Stimulated activated effector memory CD8-positive, alpha-beta T cell treated with anti-CD3 and anti-CD28 coated beads, Interleukin-12 subunit alpha, Interleukin-12 subunit beta, amount 100 ng/mL, for 72 hours (primary cell): ENCODE measurements at regions not wholly inside any gene's neighbourhood (a gene's known extent, or its start where the extent isn't known, plus 50 kb on each side); places are given as distances from the start of the nearest gene placed in this dataset.

Source experiments
- ATAC-seq: fragments of 150-1000 bp; cut with Tn5 transposase; 2 replicates; pipeline ENCODE4 v1.10.0; 2021
- DNase-seq, 2 donors: peaks; one replicate each; pipeline ENCODE4 v3.0.0; 2021 to 2022; ENCODE audit warnings: low spot score in 2 of 2
- H3K27ac Mint-ChIP-seq: one replicate; pipeline ENCODE4 v1.8.0; 2022; ENCODE audit warnings: mild to moderate bottlenecking, mixed read lengths
- H3K36me3 Mint-ChIP-seq: one replicate; pipeline ENCODE4 v1.8.0; 2022; ENCODE audit warnings: mild to moderate bottlenecking, mixed read lengths
- H3K4me1 Mint-ChIP-seq: one replicate; pipeline ENCODE4 v1.8.0; 2022; ENCODE audit warnings: mixed read lengths
- H3K4me3 Mint-ChIP-seq: one replicate; pipeline ENCODE4 v1.8.0; 2022; ENCODE audit warnings: mild to moderate bottlenecking, mixed read lengths
- H3K9me3 Mint-ChIP-seq: one replicate; pipeline ENCODE4 v1.8.0; 2022; ENCODE audit warnings: mixed read lengths

- H3K27ac Mint-ChIP-seq, result no peak overlapping the region
- no peak for DNase-seq
- no peaks in the 10 kb centered on the region for H3K4me1 Mint-ChIP-seq
- no peak overlapping the region for H3K4me3 Mint-ChIP-seq
- peaks cover 6% of the 10 kb centered on the region for H3K9me3 Mint-ChIP-seq
- no peak for ATAC-seq
- no peaks in the 10 kb centered on the region for H3K36me3 Mint-ChIP-seq
Measured at GRCh38 chr12:115648463-115648862, 629.0 kb downstream of the MED13L start.

GRCh38 chr12:115646210-115646609, 631.3 kb downstream of the MED13L start:
- Mint-ChIP-seq H3K4me1 (no peaks in the 10 kb centered on the region), H3K9me3 (peaks cover 6% of the 10 kb centered on the region), H3K36me3 (no peaks in the 10 kb centered on the region), H3K27ac (no peak overlapping the region), H3K4me3 (no peak overlapping the region)
- DNase-seq (no peak), ATAC-seq (no peak)

- Mint-ChIP-seq H3K4me1 (no peaks in the 10 kb centered on the region), H3K4me3 (no peak overlapping the region), H3K36me3 (no peaks in the 10 kb centered on the region), H3K27ac (no peak overlapping the region), H3K9me3 (no peaks in the 10 kb centered on the region)
- ATAC-seq (no peak), DNase-seq (no peak)
Measured at GRCh38 chr12:115640929-115641328, 636.6 kb downstream of the MED13L start.

- no peak overlapping the region for H3K4me3 Mint-ChIP-seq
- no peaks in the 10 kb centered on the region for H3K4me1 Mint-ChIP-seq
- no peak for ATAC-seq
- no peak overlapping the region for H3K27ac Mint-ChIP-seq
- no peaks in the 10 kb centered on the region for H3K36me3 Mint-ChIP-seq
- no peak for DNase-seq
- H3K9me3 Mint-ChIP-seq, result peaks cover 4% of the 10 kb centered on the region
Measured at GRCh38 chr12:115639648-115640012, 637.9 kb downstream of the MED13L start.

- no peaks in the 10 kb centered on the region for H3K36me3 Mint-ChIP-seq
- ATAC-seq, result no peak
- peaks cover 4% of the 10 kb centered on the region for H3K9me3 Mint-ChIP-seq
- no peak overlapping the region for H3K4me3 Mint-ChIP-seq
- no peak overlapping the region for H3K27ac Mint-ChIP-seq
- no peaks in the 10 kb centered on the region for H3K4me1 Mint-ChIP-seq
- no peak for DNase-seq
Measured at GRCh38 chr12:115638733-115639647, 638.5 kb downstream of the MED13L start.

GRCh38 chr12:115636546-115636945, 640.9 kb downstream of the MED13L start:
- DNase-seq (no peak), ATAC-seq (no peak)
- Mint-ChIP-seq H3K9me3 (peaks cover 4% of the 10 kb centered on the region), H3K4me1 (no peaks in the 10 kb centered on the region), H3K36me3 (no peaks in the 10 kb centered on the region), H3K4me3 (no peak overlapping the region), H3K27ac (no peak overlapping the region)

- peaks cover 9% of the 10 kb centered on the region for H3K9me3 Mint-ChIP-seq
- H3K36me3 Mint-ChIP-seq, result no peaks in the 10 kb centered on the region
- no peaks in the 10 kb centered on the region for H3K4me1 Mint-ChIP-seq
- H3K4me3 Mint-ChIP-seq, result no peak overlapping the region
- ATAC-seq (no peak), DNase-seq (no peak)
- H3K27ac Mint-ChIP-seq, result no peak overlapping the region
Measured at GRCh38 chr12:115632308-115632707, 645.2 kb downstream of the MED13L start.

- Mint-ChIP-seq H3K4me1 (no peaks in the 10 kb centered on the region), H3K36me3 (no peaks in the 10 kb centered on the region), H3K9me3 (peaks cover 7% of the 10 kb centered on the region), H3K27ac (no peak overlapping the region), H3K4me3 (no peak overlapping the region)
- ATAC-seq (no peak), DNase-seq (no peak)
Measured at GRCh38 chr12:115630136-115630535, 647.4 kb downstream of the MED13L start.

GRCh38 chr12:115626210-115626609, 651.3 kb downstream of the MED13L start:
- Mint-ChIP-seq H3K4me1 (no peaks in the 10 kb centered on the region), H3K36me3 (no peaks in the 10 kb centered on the region), H3K4me3 (no peak overlapping the region), H3K27ac (no peak overlapping the region), H3K9me3 (peaks cover 7% of the 10 kb centered on the region)
- ATAC-seq, result no peak
- DNase-seq, result no peak

- ATAC-seq (no peak), DNase-seq (no peak)
- Mint-ChIP-seq H3K27ac (no peak overlapping the region), H3K4me1 (no peaks in the 10 kb centered on the region), H3K9me3 (peaks cover 8% of the 10 kb centered on the region), H3K4me3 (no peak overlapping the region), H3K36me3 (no peaks in the 10 kb centered on the region)
Measured at GRCh38 chr12:115623764-115624334, 653.6 kb downstream of the MED13L start.

- DNase-seq, result no peak
- no peak for ATAC-seq
- no peaks in the 10 kb centered on the region for H3K36me3 Mint-ChIP-seq
- H3K27ac Mint-ChIP-seq, result no peak overlapping the region
- H3K4me3 Mint-ChIP-seq, result no peak overlapping the region
- H3K9me3 Mint-ChIP-seq, result peaks cover 8% of the 10 kb centered on the region
- H3K4me1 Mint-ChIP-seq, result no peaks in the 10 kb centered on the region
Measured at GRCh38 chr12:115623275-115623674, 654.2 kb downstream of the MED13L start.

- no peak for DNase-seq
- no peak for ATAC-seq
- Mint-ChIP-seq H3K36me3 (no peaks in the 10 kb centered on the region), H3K4me3 (no peak overlapping the region), H3K9me3 (peaks cover 15% of the 10 kb centered on the region), H3K27ac (no peak overlapping the region), H3K4me1 (no peaks in the 10 kb centered on the region)
Measured at GRCh38 chr12:115620816-115621215, 656.7 kb downstream of the MED13L start.

GRCh38 chr12:115619889-115620288, 657.6 kb downstream of the MED13L start:
- Mint-ChIP-seq H3K4me1 (no peaks in the 10 kb centered on the region), H3K27ac (no peak overlapping the region), H3K36me3 (no peaks in the 10 kb centered on the region), H3K9me3 (peaks cover 15% of the 10 kb centered on the region), H3K4me3 (no peak overlapping the region)
- no peak for DNase-seq
- no peak for ATAC-seq

- H3K4me1 Mint-ChIP-seq, result no peaks in the 10 kb centered on the region
- DNase-seq (no peak), ATAC-seq (no peak)
- H3K36me3 Mint-ChIP-seq, result no peaks in the 10 kb centered on the region
- H3K4me3 Mint-ChIP-seq, result no peak overlapping the region
- H3K27ac Mint-ChIP-seq, result no peak overlapping the region
- peaks cover 15% of the 10 kb centered on the region for H3K9me3 Mint-ChIP-seq
Measured at GRCh38 chr12:115619061-115619460, 658.4 kb downstream of the MED13L start.

- Mint-ChIP-seq H3K4me3 (no peak overlapping the region), H3K9me3 (peaks cover 15% of the 10 kb centered on the region), H3K27ac (no peak overlapping the region), H3K36me3 (no peaks in the 10 kb centered on the region), H3K4me1 (no peaks in the 10 kb centered on the region)
- DNase-seq, result no peak
- no peak for ATAC-seq
Measured at GRCh38 chr12:115618105-115618504, 659.4 kb downstream of the MED13L start.

GRCh38 chr12:115617391-115617790, 660.1 kb downstream of the MED13L start:
- Mint-ChIP-seq H3K9me3 (peaks cover 15% of the 10 kb centered on the region), H3K4me3 (no peak overlapping the region), H3K27ac (no peak overlapping the region), H3K36me3 (no peaks in the 10 kb centered on the region), H3K4me1 (no peaks in the 10 kb centered on the region)
- no peak for DNase-seq
- no peak for ATAC-seq
